GM10266 (cell line): ENCODE measurements at regions not wholly inside any gene's neighbourhood (a gene's known extent, or its start where the extent isn't known, plus 50 kb on each side); places are given as distances from the start of the nearest gene placed in this dataset.
A peak's percentile ranks its signal among the peaks of the same experiment; 100 is the strongest.

ENCODE experiments used
- DNase-seq: peaks from one replicate; pipeline ENCODE4 v3.0.0; 2012; ENCODE audit errors: extremely low spot score
- CTCF ChIP-seq: IDR thresholded peaks from 2 replicates; pipeline ENCODE4 v1.5.1; 2012; ENCODE audit warnings: mild to moderate bottlenecking, low read depth; ENCODE audit not compliant: control insufficient read depth, insufficient read depth; ENCODE audit errors: missing control alignments

- TF ChIP-seq CTCF: no peak
- no peak for DNase-seq
Observed at GRCh38 chr6:15779726-15780125, 116.9 kb upstream of the DTNBP1 start.

- DNase-seq: no peak
- no peak for TF ChIP-seq CTCF
Observed at GRCh38 chr6:15776458-15776980, 113.7 kb upstream of the DTNBP1 start.

GRCh38 chr6:15775741-15776140 is 112.9 kb upstream of the DTNBP1 start:
- no peak for DNase-seq
- TF ChIP-seq CTCF: no peak

GRCh38 chr6:15775076-15775634 is 112.3 kb upstream of the DTNBP1 start:
- no peak for DNase-seq
- TF ChIP-seq CTCF: no peak

GRCh38 chr6:15773806-15774410 is 111.1 kb upstream of the DTNBP1 start:
- TF ChIP-seq CTCF: no peak
- DNase-seq: no peak

GRCh38 chr6:15770347-15771143 is 107.7 kb upstream of the DTNBP1 start:
- TF ChIP-seq CTCF: peak; percentile 33
- peak; percentile 39 for DNase-seq
